Activated CD4-positive, alpha-beta T cell treated with anti-CD3 and anti-CD28 coated beads, Interleukin-2, amount 10 ng/mL, durations not matched to agents 24 days and 14 days (primary cell): ENCODE measurements at regions not wholly inside any gene's neighbourhood (a gene's known extent, or its start where the extent isn't known, plus 50 kb on each side); places are given as distances from the start of the nearest gene placed in this dataset.

Experiments
- DNase-seq: peaks from one replicate; pipeline ENCODE4 v3.0.0; 2022
- H3K27ac Mint-ChIP-seq: one replicate; pipeline ENCODE4 v1.8.0; 2022; ENCODE audit warnings: mild to moderate bottlenecking, mixed read lengths
- H3K27me3 Mint-ChIP-seq: one replicate; pipeline ENCODE4 v1.8.0; 2022; ENCODE audit warnings: mixed read lengths
- H3K36me3 Mint-ChIP-seq: one replicate; pipeline ENCODE4 v1.8.0; 2022; ENCODE audit warnings: low read depth, mild to moderate bottlenecking, mixed read lengths
- H3K4me1 Mint-ChIP-seq: one replicate; pipeline ENCODE4 v1.8.0; 2021; ENCODE audit warnings: mixed read lengths
- H3K4me3 Mint-ChIP-seq: one replicate; pipeline ENCODE4 v1.8.0; 2022; ENCODE audit warnings: mild to moderate bottlenecking, moderate library complexity, mixed read lengths
- H3K9me3 Mint-ChIP-seq: one replicate; pipeline ENCODE4 v1.8.0; 2021; ENCODE audit warnings: mixed read lengths
- intact Hi-C: fragments of 100-400 bp; cut with micrococcal nuclease; formaldehyde crosslinking; loops from one replicate; pipeline ENCODE4 v1.15.1; 2023

GRCh38 chr1:47513393-47513792 is 75.5 kb downstream of the FOXD2 start:
- H3K27ac Mint-ChIP-seq = no peak overlapping the region
- H3K4me1 Mint-ChIP-seq = peaks cover 2% of the 10 kb centered on the region
- DNase-seq = no peak
- intact Hi-C loops = no loop called here
- H3K4me3 Mint-ChIP-seq = no peak overlapping the region
- H3K27me3 Mint-ChIP-seq = peaks cover 40% of the 10 kb centered on the region
- no peaks in the 10 kb centered on the region for H3K36me3 Mint-ChIP-seq
- no peaks in the 10 kb centered on the region for H3K9me3 Mint-ChIP-seq

- Mint-ChIP-seq H3K27ac (no peak overlapping the region), H3K36me3 (no peaks in the 10 kb centered on the region), H3K27me3 (peaks cover 35% of the 10 kb centered on the region), H3K4me3 (no peak overlapping the region), H3K9me3 (no peaks in the 10 kb centered on the region), H3K4me1 (no peaks in the 10 kb centered on the region)
- DNase-seq = no peak
- intact Hi-C loops = no loop called here
Observed at GRCh38 chr1:47514229-47514628, 76.4 kb downstream of the FOXD2 start.

DNA sequence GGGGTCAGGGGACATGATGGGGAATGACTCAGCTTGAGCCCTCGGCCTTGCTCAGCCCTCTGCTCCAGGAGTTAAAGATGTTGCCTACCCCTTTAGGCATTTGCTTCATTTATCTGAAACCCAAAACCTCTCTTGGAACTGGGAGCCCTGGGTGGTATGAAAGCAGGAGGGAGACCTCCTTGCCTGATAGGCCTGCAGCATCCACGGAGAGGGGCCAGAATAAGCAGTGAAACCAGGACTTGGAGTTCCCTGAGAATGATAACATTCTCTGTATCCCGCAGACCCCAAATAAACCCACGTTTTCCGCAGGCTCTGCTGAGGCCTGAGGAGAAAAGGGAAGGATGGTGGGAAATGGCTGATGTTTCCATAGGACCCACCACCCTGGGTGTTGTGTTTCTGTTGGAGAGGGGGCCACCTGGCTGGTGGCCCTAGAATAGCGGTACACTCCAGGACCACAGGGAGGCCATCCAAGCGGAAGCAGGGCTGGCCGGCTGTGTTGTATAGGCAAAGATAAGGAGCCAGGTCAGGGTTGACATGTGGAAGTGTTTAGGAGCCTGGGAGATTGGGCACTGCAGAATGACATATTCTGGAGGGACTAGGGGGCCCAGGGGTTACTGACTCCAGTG is 77.4 kb downstream of the FOXD2 start:
- Mint-ChIP-seq H3K27ac (no peak overlapping the region), H3K27me3 (peaks cover 26% of the 10 kb centered on the region), H3K9me3 (no peaks in the 10 kb centered on the region), H3K4me1 (no peaks in the 10 kb centered on the region), H3K36me3 (no peaks in the 10 kb centered on the region), H3K4me3 (no peak overlapping the region)
- intact Hi-C loops = no loop called here
- no peak for DNase-seq

DNA sequence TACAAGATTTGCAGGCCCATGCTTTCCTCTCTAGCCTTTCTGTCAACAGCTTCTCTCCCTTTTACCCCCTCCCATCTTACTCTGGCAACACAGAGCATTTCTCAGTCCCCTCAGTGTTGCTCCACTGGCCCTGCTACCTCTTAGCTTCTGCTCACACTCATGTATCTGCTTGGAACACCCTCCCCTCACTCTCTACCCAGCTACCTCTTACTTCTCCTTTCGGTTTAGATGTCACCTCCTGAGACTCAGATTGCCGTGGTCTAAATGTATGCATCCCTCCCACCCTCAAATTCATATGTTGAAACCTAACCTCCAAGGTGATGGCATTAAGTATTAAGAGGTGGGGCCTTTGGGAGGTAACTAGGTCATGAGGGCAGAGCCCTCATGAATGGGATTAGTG is 80.1 kb downstream of the FOXD2 start:
- intact Hi-C loops = no loop called here
- Mint-ChIP-seq H3K9me3 (no peaks in the 10 kb centered on the region), H3K27ac (no peak overlapping the region), H3K36me3 (no peaks in the 10 kb centered on the region), H3K4me1 (no peaks in the 10 kb centered on the region), H3K27me3 (peaks cover 17% of the 10 kb centered on the region), H3K4me3 (no peak overlapping the region)
- no peak for DNase-seq

- Mint-ChIP-seq H3K27ac (no peak overlapping the region), H3K4me1 (no peaks in the 10 kb centered on the region), H3K27me3 (peaks cover 18% of the 10 kb centered on the region), H3K9me3 (no peaks in the 10 kb centered on the region), H3K4me3 (no peak overlapping the region), H3K36me3 (no peaks in the 10 kb centered on the region)
- intact Hi-C loops = no loop called here
- no peak for DNase-seq
Observed at GRCh38 chr1:47519491-47519890, 81.6 kb downstream of the FOXD2 start.

GRCh38 chr1:47519971-47520370 is 82.1 kb downstream of the FOXD2 start:
- no peaks in the 10 kb centered on the region for H3K36me3 Mint-ChIP-seq
- H3K27me3 Mint-ChIP-seq = peaks cover 22% of the 10 kb centered on the region

DNA sequence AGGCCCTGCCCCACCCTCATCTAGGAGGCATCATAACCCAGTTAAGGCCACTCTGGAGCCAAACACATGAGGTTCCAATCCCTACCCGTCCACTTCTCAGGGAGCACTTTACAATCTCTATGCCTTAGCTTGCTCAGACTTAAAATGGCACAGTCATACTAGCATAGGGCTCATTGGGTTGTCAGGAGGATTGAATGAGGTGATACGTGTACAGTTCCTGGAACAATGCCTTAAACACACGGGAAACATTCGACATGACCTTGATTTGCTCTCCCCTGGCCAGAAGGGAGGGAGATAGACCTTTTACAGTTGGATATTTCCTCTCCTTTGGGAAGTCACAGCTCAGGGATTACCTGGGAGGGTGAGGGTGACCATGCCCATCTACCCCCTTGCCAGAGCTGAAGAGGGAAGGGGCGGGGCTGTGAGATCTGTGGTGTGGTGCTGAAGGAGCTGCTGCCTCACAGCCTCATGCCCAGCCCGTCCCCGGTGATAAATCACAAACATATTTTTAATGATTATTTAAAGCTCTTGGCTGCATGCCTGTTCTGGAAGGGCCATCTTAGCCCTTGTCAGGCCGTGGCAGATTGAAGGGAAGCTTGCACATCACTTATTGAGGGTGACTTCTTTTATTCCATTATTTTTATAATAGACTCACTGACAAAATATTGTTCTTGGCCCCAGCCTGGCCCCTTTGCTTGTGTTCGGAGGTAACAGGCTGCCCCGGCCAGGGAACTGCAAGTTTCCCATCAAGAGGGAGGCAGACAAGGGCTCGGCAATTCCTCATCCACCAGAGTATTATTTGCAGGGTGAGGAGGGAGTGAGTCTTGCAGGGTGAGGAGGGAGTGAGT is 83.4 kb downstream of the FOXD2 start:
- peaks cover 24% of the 10 kb centered on the region for H3K27me3 Mint-ChIP-seq
- H3K27ac Mint-ChIP-seq = no peak overlapping the region
- intact Hi-C loops = no loop called here
- no peaks in the 10 kb centered on the region for H3K36me3 Mint-ChIP-seq
- no peaks in the 10 kb centered on the region for H3K9me3 Mint-ChIP-seq
- H3K4me3 Mint-ChIP-seq = no peak overlapping the region
- no peak for DNase-seq
- H3K4me1 Mint-ChIP-seq = no peaks in the 10 kb centered on the region

More at GRCh38 chr1:47519971-47520370, 82.1 kb downstream of the FOXD2 start:
- intact Hi-C loops = no loop called here
- no peak overlapping the region for H3K4me3 Mint-ChIP-seq
- H3K27ac Mint-ChIP-seq = no peak overlapping the region
- no peaks in the 10 kb centered on the region for H3K4me1 Mint-ChIP-seq
- no peaks in the 10 kb centered on the region for H3K9me3 Mint-ChIP-seq
- no peak for DNase-seq

GRCh38 chr1:47522935-47523834 is 85.3 kb downstream of the FOXD2 start:
- H3K36me3 Mint-ChIP-seq = no peaks in the 10 kb centered on the region
- peaks cover 24% of the 10 kb centered on the region for H3K27me3 Mint-ChIP-seq
- peaks cover 2% of the 10 kb centered on the region for H3K9me3 Mint-ChIP-seq
- H3K4me3 Mint-ChIP-seq = no peak overlapping the region
- no peak for DNase-seq
- intact Hi-C loops = no loop called here
- no peak overlapping the region for H3K27ac Mint-ChIP-seq
- no peaks in the 10 kb centered on the region for H3K4me1 Mint-ChIP-seq

GRCh38 chr1:47523835-47524215 is 86.0 kb downstream of the FOXD2 start:
- Mint-ChIP-seq H3K4me3 (no peak overlapping the region), H3K27ac (no peak overlapping the region), H3K36me3 (no peaks in the 10 kb centered on the region), H3K4me1 (no peaks in the 10 kb centered on the region), H3K27me3 (peaks cover 24% of the 10 kb centered on the region), H3K9me3 (peaks cover 6% of the 10 kb centered on the region)
- DNase-seq = no peak
- intact Hi-C loops = no loop called here

- Mint-ChIP-seq H3K36me3 (no peaks in the 10 kb centered on the region), H3K9me3 (peaks cover 6% of the 10 kb centered on the region), H3K4me1 (no peaks in the 10 kb centered on the region), H3K27me3 (peaks cover 23% of the 10 kb centered on the region), H3K27ac (no peak overlapping the region), H3K4me3 (no peak overlapping the region)
- DNase-seq = no peak
- intact Hi-C loops = no loop called here
Observed at GRCh38 chr1:47524272-47524671, 86.4 kb downstream of the FOXD2 start.

GRCh38 chr1:47527653-47528272 is 89.9 kb downstream of the FOXD2 start:
- Mint-ChIP-seq H3K27ac (no peak overlapping the region), H3K4me1 (no peaks in the 10 kb centered on the region), H3K4me3 (no peak overlapping the region), H3K27me3 (peaks cover 32% of the 10 kb centered on the region), H3K36me3 (no peaks in the 10 kb centered on the region), H3K9me3 (peaks cover 6% of the 10 kb centered on the region)
- DNase-seq = no peak
- intact Hi-C loops = no loop called here

- Mint-ChIP-seq H3K4me1 (peaks cover 2% of the 10 kb centered on the region), H3K9me3 (peaks cover 6% of the 10 kb centered on the region), H3K27me3 (peaks cover 39% of the 10 kb centered on the region), H3K27ac (no peak overlapping the region), H3K4me3 (no peak overlapping the region), H3K36me3 (no peaks in the 10 kb centered on the region)
- intact Hi-C loops = no loop called here
- no peak for DNase-seq
Observed at GRCh38 chr1:47529520-47530098, 91.8 kb downstream of the FOXD2 start.
